Esophagus muscularis mucosa (tissue), 4 donors: ENCODE measurements at regions not wholly inside any gene's neighbourhood (a gene's known extent, or its start where the extent isn't known, plus 50 kb on each side); places are given as distances from the start of the nearest gene placed in this dataset.
"Not testable (repeated sequence)": the region's sequence is repeated elsewhere in the genome, so short reads cannot be mapped to it uniquely, and the experiment has no call there.

Experiments used
- DNase-seq: peaks from one replicate; pipeline ENCODE4 v3.0.0-alpha.2; 2017; ENCODE audit errors: extremely low spot score
- H3K27ac ChIP-seq, 4 donors: fragments of 200-600 bp; sonication (generic); replicated peaks in 1 of 4; 1 replicate in 3 of 4; 2 replicates in 1 of 4; pipeline ENCODE4 v1.5.1; 2016 to 2019; ENCODE audit warnings: mild to moderate bottlenecking in 1 of 4
- H3K27me3 ChIP-seq, 4 donors: fragments of 200-600 bp; sonication (generic); one replicate each; pipeline versions ENCODE4 v1.5.1 to v1.6.0; 2016 to 2019
- H3K36me3 ChIP-seq, 4 donors: fragments of 200-600 bp; sonication (generic); one replicate each; pipeline ENCODE4 v1.5.1; 2016 to 2019
- H3K4me1 ChIP-seq, 4 donors: fragments of 200-600 bp; sonication (generic); one replicate each; pipeline ENCODE4 v1.5.1; 2016 to 2019
- H3K4me3 ChIP-seq, 4 donors: fragments of 200-600 bp; sonication (generic); 1 replicate in 2 of 4; 2 replicates in 2 of 4; pipeline ENCODE4 v1.5.1; 2016 to 2019; ENCODE audit warnings: mild to moderate bottlenecking in 4 of 4, moderate library complexity in 1 of 4
- H3K9me3 ChIP-seq, 4 donors: fragments of 200-600 bp; sonication (generic); 1 replicate in 3 of 4; 2 replicates in 1 of 4; pipeline ENCODE4 v1.5.1; 2016 to 2019
- CTCF ChIP-seq, 3 experiments: fragments of 200-600 bp in 2 of 3; fragments of 450-650 bp in 1 of 3; sonication (generic) in 2 of 3; IDR thresholded peaks; one replicate each; pipeline ENCODE4 v1.5.1; 2017 to 2019; ENCODE audit warnings: antibody characterized with exemption in 3 of 3, mild to moderate bottlenecking in 2 of 3, moderate library complexity in 1 of 3
- EP300 ChIP-seq: sonication (generic); formaldehyde crosslinking; IDR thresholded peaks from one replicate; pipeline ENCODE4 v1.6.1; 2017; ENCODE audit warnings: antibody characterized with exemption
- POLR2A ChIP-seq: fragments of 450-650 bp; IDR thresholded peaks from one replicate; pipeline ENCODE4 v1.6.1; 2017; ENCODE audit warnings: antibody characterized with exemption, moderate library complexity, mild to moderate bottlenecking, low read depth
- POLR2AphosphoS5 ChIP-seq, 2 donors: sonication (generic); formaldehyde crosslinking; IDR thresholded peaks; one replicate each; pipeline ENCODE4 v1.6.1; 2017; ENCODE audit warnings: antibody characterized with exemption in 2 of 2
- WGBS: methylation state at CpG from one replicate; pipeline ENCODE4 v1.1.5; 2018; 5-methylcytosine and 5-hydroxymethylcytosine counted together
- intact Hi-C: fragments of 100-400 bp; cut with DNase I; formaldehyde crosslinking; loops from one replicate; pipeline ENCODE4 v1.15.1; 2023

- Histone ChIP-seq H3K27ac (no peak overlapping the region), H3K27me3 (no peaks in the 10 kb centered on the region), H3K9me3 (no peaks in the 10 kb centered on the region), H3K36me3 (no peaks in the 10 kb centered on the region), H3K4me3 (no peak overlapping the region), H3K4me1 (peaks cover 8 to 20% (median 14%) of the 10 kb centered on the region in 4 donors)
- intact Hi-C loops, result no loop called here
- DNase-seq, result no peak
- WGBS, result 35% methylated on average over 12 of the region's 12 CpGs
- TF ChIP-seq POLR2A (no peak), POLR2AphosphoS5 (IDR thresholded peaks at IDR 0.05) (peak in 1 of 2 donors; percentile 45)
Measured at GRCh38 chr1:184191181-184191621, 139.7 kb downstream of the TSEN15 start.

GRCh38 chr1:184192796-184193195 lies 141.3 kb downstream of the TSEN15 start:
- no peak for DNase-seq
- H3K36me3 ChIP-seq, result no peaks in the 10 kb centered on the region
- H3K4me3 ChIP-seq, result no peak overlapping the region
- intact Hi-C loops, result no loop called here
- no peak overlapping the region for H3K27ac ChIP-seq
- H3K9me3 ChIP-seq, result no peaks in the 10 kb centered on the region
- H3K4me1 ChIP-seq, result peaks cover 8 to 20% (median 14%) of the 10 kb centered on the region in 4 donors
- H3K27me3 ChIP-seq, result no peaks in the 10 kb centered on the region
- 95% methylated on average over 1 of the region's 1 CpG for WGBS
- TF ChIP-seq EP300 (no peak), POLR2AphosphoS5 (IDR thresholded peaks at IDR 0.05) (no peak), CTCF (IDR thresholded peaks at IDR 0.05) (no peak), POLR2A (no peak)

- H3K4me1 ChIP-seq, result peaks cover 8 to 20% (median 14%) of the 10 kb centered on the region in 4 donors
Measured at GRCh38 chr1:184193451-184193850, 141.9 kb downstream of the TSEN15 start.

GRCh38 chr1:184194236-184194635 lies 142.7 kb downstream of the TSEN15 start:
- H3K36me3 ChIP-seq, result no peaks in the 10 kb centered on the region
- DNase-seq, result no peak
- H3K27me3 ChIP-seq, result no peaks in the 10 kb centered on the region
- 98% methylated on average over 2 of the region's 2 CpGs for WGBS
- H3K27ac ChIP-seq, result no peak overlapping the region
- no peaks in the 10 kb centered on the region for H3K9me3 ChIP-seq
- peaks cover 5 to 19% (median 14%) of the 10 kb centered on the region in 4 donors for H3K4me1 ChIP-seq
- intact Hi-C loops, result no loop called here
- H3K4me3 ChIP-seq, result no peak overlapping the region
- TF ChIP-seq POLR2AphosphoS5 (IDR thresholded peaks at IDR 0.05) (no peak), POLR2A (no peak), CTCF (IDR thresholded peaks at IDR 0.05) (no peak), EP300 (no peak)

More at GRCh38 chr1:184193451-184193850, 141.9 kb downstream of the TSEN15 start:
- no peak for DNase-seq
- Histone ChIP-seq H3K27me3 (no peaks in the 10 kb centered on the region), H3K4me3 (no peak overlapping the region), H3K36me3 (no peaks in the 10 kb centered on the region), H3K9me3 (no peaks in the 10 kb centered on the region), H3K27ac (no peak overlapping the region)
- TF ChIP-seq EP300 (no peak), CTCF (IDR thresholded peaks at IDR 0.05) (no peak), POLR2AphosphoS5 (IDR thresholded peaks at IDR 0.05) (no peak), POLR2A (no peak)
- 100% methylated on average over 1 of the region's 1 CpG for WGBS
- intact Hi-C loops, result no loop called here

GRCh38 chr1:184195722-184196121 lies 144.2 kb downstream of the TSEN15 start:
- H3K9me3 ChIP-seq, intact Hi-C loops, H3K27me3 ChIP-seq, H3K36me3 ChIP-seq, H3K27ac ChIP-seq, H3K4me3 ChIP-seq, DNase-seq: not testable (repeated sequence)
- 93% methylated on average over 2 of the region's 2 CpGs for WGBS
- H3K4me1 ChIP-seq, result peaks cover 0 to 15% (median 11%) of the 10 kb centered on the region in 4 donors

GRCh38 chr1:184197831-184198230 lies 146.3 kb downstream of the TSEN15 start:
- Histone ChIP-seq H3K9me3 (no peaks in the 10 kb centered on the region), H3K4me3 (no peak overlapping the region), H3K27me3 (no peaks in the 10 kb centered on the region), H3K36me3 (no peaks in the 10 kb centered on the region), H3K4me1 (peaks cover 0 to 3% (median 0%) of the 10 kb centered on the region in 4 donors), H3K27ac (no peak overlapping the region)
- WGBS, result 92% methylated on average over 7 of the region's 7 CpGs
- TF ChIP-seq POLR2A (no peak), CTCF (IDR thresholded peaks at IDR 0.05) (no peak), EP300 (no peak), POLR2AphosphoS5 (IDR thresholded peaks at IDR 0.05) (no peak)
- intact Hi-C loops, result no loop called here
- no peak for DNase-seq
